SK-N-SH (cell line): ENCODE measurements at regions not wholly inside any gene's neighbourhood (a gene's known extent, or its start where the extent isn't known, plus 50 kb on each side); places are given as distances from the start of the nearest gene placed in this dataset.

Experiments
- CHD2 ChIP-seq: fragments of 150-350 bp; IDR thresholded peaks from 2 replicates; pipeline ENCODE4 v1.6.1; 2018; ENCODE audit warnings: low read length; ENCODE audit not compliant: partially characterized antibody
- CTCF ChIP-seq: fragments of 200-600 bp; sonication (generic); IDR thresholded peaks from 2 replicates; pipeline ENCODE4 v1.6.1; 2017; ENCODE audit warnings: antibody characterized with exemption, mild to moderate bottlenecking, moderate library complexity
- ELF1 ChIP-seq: IDR thresholded peaks from 2 replicates; pipeline ENCODE4 v1.4.0; 2012
- EP300 ChIP-seq, 2 experiments: IDR thresholded peaks; 2 replicates each; pipeline versions ENCODE4 v1.4.0 to v1.6.1; 2012; ENCODE audit warnings: borderline replicate concordance in 1 of 2, low read depth in 1 of 2, low read length in 1 of 2
- FOXJ3 ChIP-seq: sonication (generic); formaldehyde crosslinking; IDR thresholded peaks from 2 replicates; pipeline ENCODE4 v1.5.1; 2020; ENCODE audit warnings: mild to moderate bottlenecking, missing genetic modification reagents
- JUND ChIP-seq: IDR thresholded peaks from 2 replicates; pipeline ENCODE4 v1.4.0; 2012
- MAX ChIP-seq: IDR thresholded peaks from 2 replicates; pipeline ENCODE4 v1.4.0; 2012; ENCODE audit warnings: low read depth
- POLR2AphosphoS5 ChIP-seq: IDR thresholded peaks from 2 replicates; pipeline ENCODE4 v1.6.1; 2012; ENCODE audit warnings: low read depth, low read length
- REST ChIP-seq: IDR thresholded peaks from 2 replicates; pipeline ENCODE4 v1.6.1; 2012; ENCODE audit warnings: mild to moderate bottlenecking, low read depth, low read length, moderate library complexity
- RFX5 ChIP-seq: IDR thresholded peaks from 2 replicates; pipeline ENCODE4 v1.6.1; 2012; ENCODE audit warnings: mild to moderate bottlenecking, improper control_type of control experiment, low read length
- SIN3A ChIP-seq: IDR thresholded peaks from 2 replicates; pipeline ENCODE4 v1.6.1; 2012; ENCODE audit warnings: low read depth, mild to moderate bottlenecking, low read length, moderate library complexity, borderline replicate concordance
- USF1 ChIP-seq: IDR thresholded peaks from 2 replicates; pipeline ENCODE4 v1.4.0; 2012; ENCODE audit warnings: low read depth, borderline replicate concordance
- USF2 ChIP-seq: fragments of 150-350 bp; IDR thresholded peaks from 2 replicates; pipeline ENCODE4 v1.6.1; 2017; ENCODE audit warnings: antibody characterized with exemption, low read length, low read depth, borderline replicate concordance
- YY1 ChIP-seq: IDR thresholded peaks from 2 replicates; pipeline ENCODE4 v1.4.0; 2012; ENCODE audit warnings: low read depth, mild to moderate bottlenecking

- TF ChIP-seq CTCF, result no peak
- TF ChIP-seq YY1, result no peak
- TF ChIP-seq RFX5, result no peak
- TF ChIP-seq SIN3A, result no peak
- TF ChIP-seq USF2, result no peak
- TF ChIP-seq JUND, result no peak
- TF ChIP-seq CHD2, result no peak
- no peak for TF ChIP-seq POLR2AphosphoS5
- no peak for TF ChIP-seq MAX
- no peak for TF ChIP-seq REST
- TF ChIP-seq USF1, result no peak
- no peak for TF ChIP-seq EP300 (IDR thresholded peaks at IDR 0.05; ENCODE audit: borderline replicate concordance in 1 of 2, low read depth in 1 of 2, low read length in 1 of 2)
- no peak for TF ChIP-seq ELF1
- no peak for TF ChIP-seq FOXJ3 (CRISPR knock-in tag)
Measured at GRCh38 chr1:215360758-215361157, 206.3 kb upstream of the KCTD3 start.
